ENCODE measurements at regions not wholly inside any gene's neighbourhood (a gene's known extent, or its start where the extent isn't known, plus 50 kb on each side); places are given as distances from the start of the nearest gene placed in this dataset.

GRCh38 chr6:71476872-71477271, 188.3 kb downstream of the OGFRL1 start:
- TF ChIP-seq CTCF (IDR thresholded peaks at IDR 0.05; ENCODE audit: extremely low read depth in 1 of 2, insufficient read depth in 1 of 2, low read depth in 1 of 2, low read length in 2 of 2) (no peak), MYC (IDR thresholded peaks at IDR 0.05; ENCODE audit: low read depth, low read length) (no peak), POLR2AphosphoS5 (IDR thresholded peaks at IDR 0.05; ENCODE audit: insufficient read depth, low read depth, low read length) (no peak), EZH2 (IDR thresholded peaks at IDR 0.05; ENCODE audit: borderline replicate concordance, low read depth, low read length, severe bottlenecking) (no peak), MAX (IDR thresholded peaks at IDR 0.05; ENCODE audit: insufficient read depth, insufficient read length) (no peak), POLR2A (IDR thresholded peaks at IDR 0.05; ENCODE audit: low read depth, low read length) (no peak)
